ENCODE measurements at regions not wholly inside any gene's neighbourhood (a gene's known extent, or its start where the extent isn't known, plus 50 kb on each side); places are given as distances from the start of the nearest gene placed in this dataset.
"Not testable (repeated sequence)": the region's sequence is repeated elsewhere in the genome, so short reads cannot be mapped to it uniquely, and the experiment has no call there.

GRCh38 chr9:29625931-29626330, 2052.7 kb upstream of the C9orf72 start:
- TF ChIP-seq GATA2 (IDR thresholded peaks at IDR 0.05; ENCODE audit: insufficient read depth, insufficient read length, low read depth, low read length): no peak
- TF ChIP-seq MAX (IDR thresholded peaks at IDR 0.05; ENCODE audit: insufficient read depth, insufficient read length): no peak
- no peak for TF ChIP-seq MYC (IDR thresholded peaks at IDR 0.05; ENCODE audit: low read depth, low read length)
- TF ChIP-seq CTCF (IDR thresholded peaks at IDR 0.05; ENCODE audit: extremely low read depth in 1 of 2, insufficient read depth in 1 of 2, low read depth in 1 of 2, low read length in 2 of 2): no peak
- TF ChIP-seq POLR2A (IDR thresholded peaks at IDR 0.05; ENCODE audit: low read depth, low read length): no peak
- Histone ChIP-seq H3K4me2 (ENCODE audit: insufficient read depth, low read length) (no peak overlapping the region), H4K20me1 (replicated peaks; ENCODE audit: control insufficient read depth, extremely low read depth, insufficient read depth, low read length) (no peaks in the 10 kb centered on the region), H3K27ac (ENCODE audit: insufficient read depth, low read depth, low read length) (no peak overlapping the region), H2AFZ (ENCODE audit: low read depth, low read length) (no peak overlapping the region), H3K9ac (replicated peaks; ENCODE audit: extremely low read depth, insufficient read depth, low read length) (no peak overlapping the region), H3K4me3 (replicated peaks in 1 of 3; ENCODE audit: insufficient read depth in 1 of 3, low read depth in 1 of 3, low read length in 3 of 3) (no peak overlapping the region), H3K9me3 (replicated peaks; ENCODE audit: control insufficient read depth, insufficient read depth, low read length) (peaks cover 5% of the 10 kb centered on the region), H3K36me3 (ENCODE audit: control insufficient read depth in 2 of 2, extremely low read depth in 1 of 2, insufficient read depth in 2 of 2, low read length in 2 of 2) (no peaks in the 10 kb centered on the region), H3K79me2 (ENCODE audit: control insufficient read depth, insufficient read depth, low read length) (no peaks in the 10 kb centered on the region), H3K27me3 (ENCODE audit: control insufficient read depth in 2 of 2, insufficient read depth in 2 of 2, low read length in 2 of 2) (no peaks in the 10 kb centered on the region), H3K9me1 (replicated peaks; ENCODE audit: control insufficient read depth, extremely low read depth, insufficient read depth, low read length) (no peaks in the 10 kb centered on the region), H3K4me1 (ENCODE audit: control insufficient read depth, extremely low read depth, insufficient read depth, low read length) (no peaks in the 10 kb centered on the region)
- dilution Hi-C loops (cut with MboI; ENCODE audit: extremely low pct_ligation_motif_present, low sequenced_read_pairs) (no loop called here), intact Hi-C loops (cut with micrococcal nuclease) (no loop called here)
- no TSS peak for BruUV-seq (replicated peaks)
- ChIA-PET CTCF (no interaction called here), POLR2A (no interaction called here)
- DNase-seq (ENCODE audit: low read depth, low spot score) (no peak), FAIRE-seq (no peak)

GRCh38 chr9:29628856-29629255, 2055.6 kb upstream of the C9orf72 start:
- H3K27me3 ChIP-seq (ENCODE audit: control insufficient read depth in 2 of 2, insufficient read depth in 2 of 2, low read length in 2 of 2); H4K20me1 ChIP-seq (replicated peaks; ENCODE audit: control insufficient read depth, extremely low read depth, insufficient read depth, low read length); dilution Hi-C loops (cut with MboI; ENCODE audit: extremely low pct_ligation_motif_present, low sequenced_read_pairs); BruUV-seq (replicated peaks); FAIRE-seq; H3K36me3 ChIP-seq (ENCODE audit: control insufficient read depth in 2 of 2, extremely low read depth in 1 of 2, insufficient read depth in 2 of 2, low read length in 2 of 2); H3K27ac ChIP-seq (ENCODE audit: insufficient read depth, low read depth, low read length); H3K79me2 ChIP-seq (ENCODE audit: control insufficient read depth, insufficient read depth, low read length); intact Hi-C loops (cut with micrococcal nuclease); DNase-seq (ENCODE audit: low read depth, low spot score); H3K9me3 ChIP-seq (replicated peaks; ENCODE audit: control insufficient read depth, insufficient read depth, low read length); H3K9me1 ChIP-seq (replicated peaks; ENCODE audit: control insufficient read depth, extremely low read depth, insufficient read depth, low read length); H3K4me1 ChIP-seq (ENCODE audit: control insufficient read depth, extremely low read depth, insufficient read depth, low read length); POLR2A ChIA-PET; H2AFZ ChIP-seq (ENCODE audit: low read depth, low read length); H3K9ac ChIP-seq (replicated peaks; ENCODE audit: extremely low read depth, insufficient read depth, low read length); CTCF ChIA-PET; H3K4me3 ChIP-seq (replicated peaks in 1 of 3; ENCODE audit: insufficient read depth in 1 of 3, low read depth in 1 of 3, low read length in 3 of 3); H3K4me2 ChIP-seq (ENCODE audit: insufficient read depth, low read length): not testable (repeated sequence)
